WTC11 (cell line): ENCODE measurements at regions not wholly inside any gene's neighbourhood (a gene's known extent, or its start where the extent isn't known, plus 50 kb on each side); places are given as distances from the start of the nearest gene placed in this dataset.

Experiments
- ATAC-seq: fragments of 200-7000 bp; cut with Tn5 transposase; 2 replicates; pipeline ENCODE4 v1.10.0; 2021; ENCODE audit warnings: mild to moderate bottlenecking, moderate library complexity
- CTCF ChIA-PET: fragments of 300-600 bp; sonication (Branson Sonifier 250); formaldehyde crosslinking; loops from one replicate; lab custom pipeline; 2021; ENCODE audit warnings: antibody characterized with exemption; lab: Charles Lee
- POLR2A ChIA-PET: fragments of 350-600 bp; sonication (Branson Sonifier 250); formaldehyde crosslinking; loops from one replicate; lab custom pipeline; 2021; ENCODE audit warnings: antibody characterized with exemption; lab: Charles Lee
- DNase-seq: peaks from one replicate; pipeline ENCODE4 v3.0.0; 2021; ENCODE audit warnings: low spot score
- H3K27ac Mint-ChIP-seq: 2 replicates; pipeline ENCODE4 v1.8.0; 2021; ENCODE audit warnings: mixed read lengths
- H3K27me3 Mint-ChIP-seq: 2 replicates; pipeline ENCODE4 v1.8.0; 2021; ENCODE audit warnings: low read depth, mild to moderate bottlenecking, moderate library complexity, mixed read lengths
- H3K36me3 Mint-ChIP-seq: 2 replicates; pipeline ENCODE4 v1.8.0; 2021; ENCODE audit warnings: mixed read lengths
- H3K4me1 Mint-ChIP-seq: 2 replicates; pipeline ENCODE4 v1.8.0; 2022; ENCODE audit warnings: mixed read lengths
- H3K4me3 Mint-ChIP-seq: 2 replicates; pipeline ENCODE4 v1.8.0; 2021; ENCODE audit warnings: mild to moderate bottlenecking, moderate library complexity, mixed read lengths
- H3K9me3 Mint-ChIP-seq: 2 replicates; pipeline ENCODE4 v1.8.0; 2021; ENCODE audit warnings: mixed read lengths
- CREB1 ChIP-seq: sonication (generic); formaldehyde crosslinking; IDR thresholded peaks from 2 replicates; pipeline ENCODE4 v1.8.0; 2023; ENCODE audit warnings: mild to moderate bottlenecking, missing genetic modification reagents
- CREM ChIP-seq: sonication (generic); formaldehyde crosslinking; IDR thresholded peaks from 2 replicates; pipeline ENCODE4 v1.8.1; 2022; ENCODE audit warnings: mild to moderate bottlenecking, missing genetic modification reagents, moderate library complexity
- ELF4 ChIP-seq: sonication (generic); formaldehyde crosslinking; IDR thresholded peaks from 2 replicates; pipeline ENCODE4 v1.8.1; 2022; ENCODE audit warnings: low read depth, mild to moderate bottlenecking, moderate library complexity, missing genetic modification reagents
- EMX1 ChIP-seq: fragments of 250-450 bp; sonication (Bioruptor Pico); IDR thresholded peaks from 2 replicates; pipeline ENCODE4 v1.8.0; 2021; ENCODE audit warnings: mild to moderate bottlenecking
- ESRRA ChIP-seq: sonication (generic); formaldehyde crosslinking; IDR thresholded peaks from 2 replicates; pipeline ENCODE4 v1.8.1; 2022; ENCODE audit warnings: mild to moderate bottlenecking, missing genetic modification reagents, borderline replicate concordance
- FOXP1 ChIP-seq: sonication (generic); formaldehyde crosslinking; IDR thresholded peaks from 2 replicates; pipeline ENCODE4 v1.8.0; 2022; ENCODE audit warnings: missing genetic modification reagents, mild to moderate bottlenecking, moderate library complexity, borderline replicate concordance
- IRF1 ChIP-seq: sonication (generic); formaldehyde crosslinking; IDR thresholded peaks from 2 replicates; pipeline ENCODE4 v1.8.0; 2023; ENCODE audit warnings: missing genetic modification reagents
- JAZF1 ChIP-seq: fragments of 250-450 bp; sonication (Bioruptor Pico); IDR thresholded peaks from 2 replicates; pipeline ENCODE4 v1.9.0; 2021; ENCODE audit warnings: moderate library complexity, mild to moderate bottlenecking, inconsistent platforms
- MXD4 ChIP-seq: fragments of 250-450 bp; sonication (Bioruptor Pico); IDR thresholded peaks from 2 replicates; pipeline ENCODE4 v1.8.0; 2021; ENCODE audit warnings: mild to moderate bottlenecking, moderate library complexity, borderline replicate concordance
- NR2C2 ChIP-seq: sonication (generic); formaldehyde crosslinking; IDR thresholded peaks from 2 replicates; pipeline ENCODE4 v1.8.0; 2022; ENCODE audit warnings: mild to moderate bottlenecking, missing genetic modification reagents
- SMAD3 ChIP-seq: sonication (generic); formaldehyde crosslinking; IDR thresholded peaks from 2 replicates; pipeline ENCODE4 v1.8.0; 2022; ENCODE audit warnings: missing genetic modification reagents, mild to moderate bottlenecking, borderline replicate concordance
- ZBTB21 ChIP-seq: sonication (generic); formaldehyde crosslinking; IDR thresholded peaks from 2 replicates; pipeline ENCODE4 v1.8.1; 2023; ENCODE audit warnings: mild to moderate bottlenecking, missing genetic modification reagents, borderline replicate concordance
- ZBTB43 ChIP-seq: sonication (generic); formaldehyde crosslinking; IDR thresholded peaks from 2 replicates; pipeline ENCODE4 v1.8.1; 2023; ENCODE audit warnings: mild to moderate bottlenecking, missing genetic modification reagents
- ZNF396 ChIP-seq: fragments of 250-450 bp; sonication (Bioruptor Pico); IDR thresholded peaks from 2 replicates; pipeline ENCODE4 v1.8.0; 2021; ENCODE audit warnings: mild to moderate bottlenecking, moderate library complexity, borderline replicate concordance
- ZNF416 ChIP-seq: fragments of 250-450 bp; sonication (Bioruptor Pico); IDR thresholded peaks from 2 replicates; pipeline ENCODE4 v1.9.0; 2021; ENCODE audit warnings: mild to moderate bottlenecking, inconsistent platforms
- TF ChIP-seq, protein P1 (sequence below): fragments of 250-450 bp; sonication (Bioruptor Pico); IDR thresholded peaks from 2 replicates; pipeline ENCODE4 v1.9.0; 2021; ENCODE audit warnings: moderate library complexity, mild to moderate bottlenecking, inconsistent platforms, borderline replicate concordance
- TF ChIP-seq, protein P2 (sequence below): sonication (generic); formaldehyde crosslinking; IDR thresholded peaks from 2 replicates; pipeline ENCODE4 v1.8.0; 2023; ENCODE audit warnings: missing genetic modification reagents, mild to moderate bottlenecking, borderline replicate concordance

DNA sequence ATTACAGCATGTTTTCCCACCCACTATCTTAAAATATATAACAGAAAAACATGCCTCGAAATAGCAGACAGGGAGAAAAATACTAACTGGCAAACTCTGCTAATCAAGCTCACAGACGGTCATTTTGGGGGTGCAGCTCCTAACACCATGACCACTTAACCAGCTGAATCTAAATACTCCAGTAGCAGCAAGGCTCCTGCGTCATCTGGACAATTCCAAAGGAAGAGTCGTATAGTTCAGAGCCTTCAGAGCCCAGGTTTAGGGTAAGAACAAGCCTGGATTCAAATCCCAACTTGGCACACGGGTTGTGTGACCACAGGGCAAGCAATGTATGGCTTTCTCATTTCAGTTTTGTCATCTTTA lies 81.3 kb upstream of the COL21A1 start:
- H3K36me3 Mint-ChIP-seq = no peaks in the 10 kb centered on the region
- H3K9me3 Mint-ChIP-seq = peaks cover 10% of the 10 kb centered on the region
- DNase-seq = no peak
- CTCF ChIA-PET = interaction anchor here (0.9 to 1.5 kb wide), 2 partner anchors 36 to 266 kb away, joined by 3 to 6 read pairs; no protein-coding TSS in a partner anchor
- no peak overlapping the region for H3K27ac Mint-ChIP-seq
- H3K4me1 Mint-ChIP-seq = no peaks in the 10 kb centered on the region
- TF ChIP-seq SMAD3 = no peak
- no peak for TF ChIP-seq MXD4 (CRISPR knock-in tag)
- no peak for TF ChIP-seq ZBTB21 (CRISPR knock-in tag)
- TF ChIP-seq, protein P1, sequence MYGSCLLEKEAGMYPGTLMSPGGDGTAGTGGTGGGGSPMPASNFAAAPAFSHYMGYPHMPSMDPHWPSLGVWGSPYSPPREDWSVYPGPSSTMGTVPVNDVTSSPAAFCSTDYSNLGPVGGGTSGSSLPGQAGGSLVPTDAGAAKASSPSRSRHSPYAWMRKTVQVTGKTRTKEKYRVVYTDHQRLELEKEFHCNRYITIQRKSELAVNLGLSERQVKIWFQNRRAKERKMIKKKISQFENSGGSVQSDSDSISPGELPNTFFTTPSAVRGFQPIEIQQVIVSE (CRISPR knock-in tag) = no peak
- no peak for TF ChIP-seq EMX1 (CRISPR knock-in tag)
- no peak for TF ChIP-seq CREM (CRISPR knock-in tag)
- TF ChIP-seq, protein P2, sequence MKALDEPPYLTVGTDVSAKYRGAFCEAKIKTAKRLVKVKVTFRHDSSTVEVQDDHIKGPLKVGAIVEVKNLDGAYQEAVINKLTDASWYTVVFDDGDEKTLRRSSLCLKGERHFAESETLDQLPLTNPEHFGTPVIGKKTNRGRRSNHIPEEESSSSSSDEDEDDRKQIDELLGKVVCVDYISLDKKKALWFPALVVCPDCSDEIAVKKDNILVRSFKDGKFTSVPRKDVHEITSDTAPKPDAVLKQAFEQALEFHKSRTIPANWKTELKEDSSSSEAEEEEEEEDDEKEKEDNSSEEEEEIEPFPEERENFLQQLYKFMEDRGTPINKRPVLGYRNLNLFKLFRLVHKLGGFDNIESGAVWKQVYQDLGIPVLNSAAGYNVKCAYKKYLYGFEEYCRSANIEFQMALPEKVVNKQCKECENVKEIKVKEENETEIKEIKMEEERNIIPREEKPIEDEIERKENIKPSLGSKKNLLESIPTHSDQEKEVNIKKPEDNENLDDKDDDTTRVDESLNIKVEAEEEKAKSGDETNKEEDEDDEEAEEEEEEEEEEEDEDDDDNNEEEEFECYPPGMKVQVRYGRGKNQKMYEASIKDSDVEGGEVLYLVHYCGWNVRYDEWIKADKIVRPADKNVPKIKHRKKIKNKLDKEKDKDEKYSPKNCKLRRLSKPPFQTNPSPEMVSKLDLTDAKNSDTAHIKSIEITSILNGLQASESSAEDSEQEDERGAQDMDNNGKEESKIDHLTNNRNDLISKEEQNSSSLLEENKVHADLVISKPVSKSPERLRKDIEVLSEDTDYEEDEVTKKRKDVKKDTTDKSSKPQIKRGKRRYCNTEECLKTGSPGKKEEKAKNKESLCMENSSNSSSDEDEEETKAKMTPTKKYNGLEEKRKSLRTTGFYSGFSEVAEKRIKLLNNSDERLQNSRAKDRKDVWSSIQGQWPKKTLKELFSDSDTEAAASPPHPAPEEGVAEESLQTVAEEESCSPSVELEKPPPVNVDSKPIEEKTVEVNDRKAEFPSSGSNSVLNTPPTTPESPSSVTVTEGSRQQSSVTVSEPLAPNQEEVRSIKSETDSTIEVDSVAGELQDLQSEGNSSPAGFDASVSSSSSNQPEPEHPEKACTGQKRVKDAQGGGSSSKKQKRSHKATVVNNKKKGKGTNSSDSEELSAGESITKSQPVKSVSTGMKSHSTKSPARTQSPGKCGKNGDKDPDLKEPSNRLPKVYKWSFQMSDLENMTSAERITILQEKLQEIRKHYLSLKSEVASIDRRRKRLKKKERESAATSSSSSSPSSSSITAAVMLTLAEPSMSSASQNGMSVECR (CRISPR knock-in tag) = no peak
- TF ChIP-seq ZNF396 (CRISPR knock-in tag) = no peak
- no peak for TF ChIP-seq ESRRA (CRISPR knock-in tag)
- TF ChIP-seq JAZF1 (CRISPR knock-in tag) = no peak
- no peak for TF ChIP-seq ELF4 (CRISPR knock-in tag)
- no peak for TF ChIP-seq ZNF416 (CRISPR knock-in tag)
- TF ChIP-seq FOXP1 (CRISPR knock-in tag) = no peak
- no peak for TF ChIP-seq NR2C2 (CRISPR knock-in tag)
- TF ChIP-seq IRF1 (CRISPR knock-in tag) = no peak
- TF ChIP-seq CREB1 (CRISPR knock-in tag) = no peak
- TF ChIP-seq, all 79 proteins: peak for 0
- no peak for ATAC-seq
- no peaks in the 10 kb centered on the region for H3K27me3 Mint-ChIP-seq
- POLR2A ChIA-PET = no interaction called here
- H3K4me3 Mint-ChIP-seq = no peak overlapping the region

- ATAC-seq (no peak), DNase-seq (no peak)
- ChIA-PET CTCF (interaction anchor here (0.9 to 1.5 kb wide), 2 partner anchors 36 to 267 kb away, joined by 3 to 6 read pairs; no protein-coding TSS in a partner anchor), POLR2A (no interaction called here)
- Mint-ChIP-seq H3K27me3 (no peaks in the 10 kb centered on the region), H3K36me3 (no peaks in the 10 kb centered on the region), H3K4me1 (no peaks in the 10 kb centered on the region), H3K9me3 (peaks cover 10% of the 10 kb centered on the region), H3K4me3 (no peak overlapping the region), H3K27ac (no peak overlapping the region)
- TF ChIP-seq ELF4 (CRISPR knock-in tag) (no peak), ZBTB43 (no peak)
These were observed 80.8 kb upstream of the COL21A1 start for GRCh38 chr6:56327946-56328727.
